DMS 273 treated with DMSO at 0.1 percent for 48 hours (cell line): ENCODE measurements at regions not wholly inside any gene's neighbourhood (a gene's known extent, or its start where the extent isn't known, plus 50 kb on each side); places are given as distances from the start of the nearest gene placed in this dataset.

Experiments used
- DNase-seq: peaks from one replicate; lab custom pipeline; 2025; lab: John Stamatoyannopoulos, UW

DNA sequence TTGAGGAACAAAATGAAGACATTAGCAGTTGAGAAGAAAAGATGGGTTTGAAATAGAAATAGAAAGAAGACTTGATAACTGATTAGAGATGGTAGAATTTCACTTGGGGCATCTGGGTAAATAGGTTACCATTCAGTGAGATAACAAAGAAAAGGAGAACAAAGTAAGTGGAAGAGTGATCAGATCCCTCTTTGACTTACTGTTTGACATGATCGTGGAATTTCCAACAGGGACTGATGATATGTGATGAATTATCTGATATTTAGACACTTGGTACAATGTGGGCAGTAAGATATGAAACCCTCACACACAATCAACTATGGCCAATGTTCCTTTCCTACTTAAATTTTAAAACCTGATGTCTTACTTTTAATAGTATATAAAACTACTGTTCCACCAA is 70.1 kb upstream of the STARD4 start:
- no peak for DNase-seq

DNA sequence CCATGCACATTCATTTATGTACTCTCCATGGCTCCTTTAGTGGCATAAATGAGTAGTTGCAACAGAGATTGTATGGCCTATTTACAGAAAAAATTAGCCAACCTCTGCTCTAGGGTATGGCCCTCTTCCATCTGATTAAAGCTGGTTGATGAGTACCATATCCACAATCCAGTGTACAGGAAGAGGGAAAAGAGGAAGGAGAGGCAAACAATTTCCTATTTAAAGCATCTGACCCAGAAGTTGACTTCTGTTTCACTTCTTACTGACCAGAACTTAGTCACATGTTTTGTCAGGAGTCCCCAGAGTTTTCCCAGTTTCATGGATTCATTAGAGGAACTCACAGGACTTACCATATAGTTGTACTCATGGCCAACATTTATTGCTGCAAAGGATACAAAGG is 68.6 kb upstream of the STARD4 start:
- no peak for DNase-seq

DNA sequence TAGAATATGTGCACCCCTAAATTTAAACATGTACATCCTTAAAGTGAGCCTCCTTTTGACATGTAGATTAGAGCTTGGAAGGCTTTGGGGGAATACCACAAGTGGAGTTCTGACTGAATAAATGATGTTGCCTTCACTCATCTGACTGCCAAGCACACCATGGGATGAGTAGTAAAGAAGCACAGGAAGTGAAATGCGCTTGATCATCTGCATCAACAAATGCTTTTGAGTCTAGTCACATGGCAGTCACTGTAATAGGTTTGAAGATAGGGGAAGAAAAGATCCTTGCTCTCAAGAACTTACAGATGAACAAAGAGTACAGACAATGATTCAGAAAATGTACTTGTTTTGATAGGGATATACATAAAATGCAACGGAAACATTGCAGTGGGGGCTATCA is 62.0 kb upstream of the STARD4 start:
- DNase-seq = no peak

DNA sequence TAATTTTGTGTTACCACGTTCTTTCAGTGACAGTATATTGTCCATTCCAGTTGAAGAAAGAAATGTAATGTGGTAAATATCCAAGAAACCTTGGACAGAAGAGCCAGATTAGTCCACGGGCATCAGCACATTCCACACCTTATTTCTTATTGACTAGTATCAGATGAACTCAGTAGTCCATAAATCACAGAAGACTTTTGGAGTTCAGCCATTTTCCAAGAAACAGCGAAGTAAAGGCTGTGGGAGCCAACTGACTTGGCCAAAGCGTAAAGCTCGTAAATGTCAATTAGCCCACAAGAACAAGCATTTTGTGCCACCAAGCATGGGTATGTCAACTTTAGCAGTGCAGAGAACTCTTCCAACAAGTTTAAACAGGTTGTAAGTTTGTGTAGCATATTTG is 60.2 kb upstream of the STARD4 start:
- DNase-seq = no peak

DNA sequence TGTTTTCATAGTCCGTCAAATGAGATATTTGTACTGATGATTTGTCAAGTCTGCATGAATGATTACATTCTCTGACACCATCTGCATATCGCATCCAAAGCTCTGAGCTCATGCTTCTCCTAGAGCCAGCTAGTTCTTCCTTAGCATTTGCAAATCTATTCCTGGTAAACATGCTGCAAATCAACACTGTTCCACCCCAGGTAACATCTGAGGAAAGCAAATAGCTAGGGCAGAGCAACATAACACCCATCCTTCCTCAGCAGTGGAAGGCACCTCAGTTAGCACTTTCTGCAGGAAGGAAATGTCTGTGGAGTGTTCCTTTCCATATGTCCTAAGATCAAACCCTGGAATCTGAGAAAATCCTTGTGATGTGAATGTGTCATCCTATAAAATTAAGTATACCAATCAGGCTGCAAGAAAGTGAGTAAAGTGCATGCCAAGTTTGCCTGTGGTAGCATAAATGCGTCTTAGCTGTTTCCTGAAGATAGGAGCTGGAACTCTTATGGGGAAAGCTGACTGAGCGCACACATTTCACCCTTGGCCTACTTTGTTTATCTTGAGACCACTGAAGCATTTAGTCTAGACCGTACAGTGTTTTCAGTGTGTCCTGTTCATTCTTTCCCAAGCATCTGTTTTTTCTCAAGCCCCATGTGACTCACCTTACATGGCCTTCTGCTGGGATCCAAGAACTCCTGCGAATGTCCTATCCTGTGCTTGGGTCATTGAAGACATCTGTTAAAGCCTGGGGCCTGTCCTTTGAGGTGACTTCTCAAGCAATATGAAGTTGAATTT is 50.9 kb upstream of the STARD4 start:
- no peak for DNase-seq

DNA sequence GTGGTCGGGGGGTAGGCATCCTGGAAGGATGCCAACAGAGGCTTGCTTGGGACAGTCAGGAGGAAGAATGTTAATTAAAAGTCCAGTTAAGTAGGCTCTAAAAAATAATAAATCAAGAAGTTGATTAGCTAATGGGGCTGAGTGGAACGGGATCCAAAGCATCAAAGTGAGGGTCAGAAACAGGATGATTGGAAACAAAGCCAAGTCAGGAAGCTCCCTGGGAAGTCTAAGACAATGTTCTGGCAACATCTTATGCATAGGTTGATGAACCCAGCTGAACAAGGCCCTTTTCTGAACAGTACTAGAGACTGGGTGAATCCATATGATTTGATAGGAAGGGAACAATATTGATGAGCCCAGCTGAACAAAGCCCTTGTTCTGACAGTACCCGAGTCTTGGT is 50.2 kb upstream of the STARD4 start:
- DNase-seq = no peak
